ENCODE measurements at regions not wholly inside any gene's neighbourhood (a gene's known extent, or its start where the extent isn't known, plus 50 kb on each side); places are given as distances from the start of the nearest gene placed in this dataset.

DNA sequence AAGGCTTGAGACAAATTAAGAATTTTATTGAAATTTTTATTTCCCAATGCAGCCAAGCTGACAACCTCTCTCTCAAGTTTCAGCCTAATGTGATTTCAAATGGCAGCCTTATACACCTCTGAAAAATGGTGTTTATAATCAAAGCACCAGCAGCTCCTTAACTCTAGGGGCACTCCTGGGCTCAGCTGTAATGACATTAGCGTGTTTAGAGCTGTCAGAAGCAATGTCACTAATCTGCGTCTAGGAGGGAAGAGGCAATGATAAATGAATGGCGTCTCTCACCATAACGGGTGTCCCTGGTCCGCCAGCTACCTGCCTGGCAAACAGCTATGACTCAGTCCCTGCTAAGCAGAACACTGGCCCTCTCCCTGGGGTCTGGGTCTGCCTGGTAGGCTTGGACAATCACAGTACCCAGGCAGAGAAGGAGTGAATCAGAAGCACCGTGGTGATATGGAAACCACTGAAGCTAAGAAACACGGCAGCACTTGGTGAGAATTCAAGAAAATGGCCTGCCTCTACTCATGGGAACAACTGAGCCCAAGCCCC is 131.8 kb upstream of the VSTM2B start:
- 60 to 71% methylated on average over 7 of the region's 7 CpGs for WGBS, 2 donors
- Histone ChIP-seq H3K4me1 (no peaks in the 10 kb centered on the region), H3K36me3 (no peaks in the 10 kb centered on the region), H3K27me3 (peaks cover 0 to 4% (median 0%) of the 10 kb centered on the region in 3 donors), H3K9me3 (peaks cover 3 to 9% (median 8%) of the 10 kb centered on the region in 4 donors), H3K27ac (no peak overlapping the region), H3K4me3 (no peak overlapping the region)
- TF ChIP-seq, protein P1, sequence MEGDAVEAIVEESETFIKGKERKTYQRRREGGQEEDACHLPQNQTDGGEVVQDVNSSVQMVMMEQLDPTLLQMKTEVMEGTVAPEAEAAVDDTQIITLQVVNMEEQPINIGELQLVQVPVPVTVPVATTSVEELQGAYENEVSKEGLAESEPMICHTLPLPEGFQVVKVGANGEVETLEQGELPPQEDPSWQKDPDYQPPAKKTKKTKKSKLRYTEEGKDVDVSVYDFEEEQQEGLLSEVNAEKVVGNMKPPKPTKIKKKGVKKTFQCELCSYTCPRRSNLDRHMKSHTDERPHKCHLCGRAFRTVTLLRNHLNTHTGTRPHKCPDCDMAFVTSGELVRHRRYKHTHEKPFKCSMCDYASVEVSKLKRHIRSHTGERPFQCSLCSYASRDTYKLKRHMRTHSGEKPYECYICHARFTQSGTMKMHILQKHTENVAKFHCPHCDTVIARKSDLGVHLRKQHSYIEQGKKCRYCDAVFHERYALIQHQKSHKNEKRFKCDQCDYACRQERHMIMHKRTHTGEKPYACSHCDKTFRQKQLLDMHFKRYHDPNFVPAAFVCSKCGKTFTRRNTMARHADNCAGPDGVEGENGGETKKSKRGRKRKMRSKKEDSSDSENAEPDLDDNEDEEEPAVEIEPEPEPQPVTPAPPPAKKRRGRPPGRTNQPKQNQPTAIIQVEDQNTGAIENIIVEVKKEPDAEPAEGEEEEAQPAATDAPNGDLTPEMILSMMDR (IDR thresholded peaks at IDR 0.05): no peak
- TF ChIP-seq POLR2A (IDR thresholded peaks at IDR 0.05) (no peak), EP300 (IDR thresholded peaks at IDR 0.05) (no peak), POLR2AphosphoS5 (IDR thresholded peaks at IDR 0.05) (no peak)
- intact Hi-C loops (cut with DNase I): no loop called here
- DNase-seq: no peak

DNA sequence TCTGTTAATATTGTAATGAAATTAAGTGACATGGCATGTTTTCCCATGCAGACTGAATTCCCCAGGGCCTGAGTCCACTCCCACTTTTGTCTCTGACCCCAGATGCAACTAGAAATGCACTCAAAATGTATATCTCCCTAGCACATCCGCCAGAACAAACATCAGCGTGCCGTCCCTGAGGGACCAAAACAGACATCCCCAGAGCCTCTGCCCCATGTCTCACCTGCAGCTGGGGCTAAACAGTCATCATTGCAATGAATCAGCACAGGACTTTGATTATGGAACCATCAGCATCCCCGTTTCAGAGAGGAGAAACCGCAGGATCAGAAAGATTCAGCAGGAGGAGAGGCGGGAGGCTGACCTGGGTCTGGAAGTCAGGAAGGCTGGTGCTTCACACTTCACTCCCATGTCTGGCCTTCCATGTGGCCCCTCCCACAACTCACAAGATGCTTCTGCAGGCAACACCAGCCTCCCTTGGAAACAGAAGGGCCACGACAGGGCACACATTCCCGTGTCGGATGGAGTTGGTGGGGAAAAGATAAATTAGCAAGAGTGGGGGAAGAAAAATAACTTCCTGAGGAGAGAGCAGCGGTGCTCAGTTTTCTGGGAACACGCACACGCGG is 130.6 kb upstream of the VSTM2B start:
- peaks cover 0 to 4% (median 0%) of the 10 kb centered on the region in 3 donors for H3K27me3 ChIP-seq
- H3K4me3 ChIP-seq: no peak overlapping the region
- no peaks in the 10 kb centered on the region for H3K4me1 ChIP-seq
- no peaks in the 10 kb centered on the region for H3K36me3 ChIP-seq
- H3K27ac ChIP-seq: no peak overlapping the region
- H3K9me3 ChIP-seq: peaks cover 3 to 9% (median 8%) of the 10 kb centered on the region in 4 donors
- DNase-seq: no peak
- TF ChIP-seq POLR2AphosphoS5 (IDR thresholded peaks at IDR 0.05): no peak
- TF ChIP-seq, protein P1 (IDR thresholded peaks at IDR 0.05): no peak
- TF ChIP-seq EP300 (IDR thresholded peaks at IDR 0.05): no peak
- intact Hi-C loops (cut with DNase I): no loop called here
- WGBS, 2 donors: 60 to 61% methylated on average over 13 of the region's 13 CpGs

DNA sequence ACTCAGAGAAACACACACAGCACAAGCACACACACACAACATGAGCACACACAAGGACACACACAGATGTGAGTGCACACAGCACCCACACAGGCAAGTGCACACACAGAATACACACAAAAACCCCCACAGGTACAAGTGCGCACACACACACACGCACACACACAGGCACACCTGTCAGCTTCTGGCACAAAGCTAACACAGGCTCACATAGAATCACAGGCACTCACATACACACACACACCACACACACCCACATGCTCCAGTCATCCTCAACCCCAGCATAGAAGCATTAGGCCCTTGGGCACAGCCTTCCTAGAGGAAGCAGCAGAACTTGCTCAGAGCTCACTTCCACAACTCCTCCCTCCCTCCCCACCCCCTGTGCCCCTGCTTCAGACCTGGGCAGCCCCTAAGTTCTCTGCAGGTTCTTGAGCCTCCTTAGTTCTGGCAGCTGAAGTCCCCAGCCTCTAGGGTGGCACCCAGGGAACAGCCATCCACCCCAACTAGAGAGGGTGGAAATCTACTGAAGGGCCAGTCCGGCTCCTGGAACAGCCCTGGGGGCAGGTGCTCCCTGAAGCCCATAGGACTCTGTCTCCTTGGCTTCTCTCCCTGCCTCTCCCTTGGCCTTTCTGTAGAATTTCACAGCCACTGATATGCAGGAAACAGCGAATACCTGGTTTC is 129.9 kb upstream of the VSTM2B start:
- intact Hi-C loops (cut with DNase I): no loop called here
- H3K4me3 ChIP-seq: no peak overlapping the region
- H3K36me3 ChIP-seq: no peaks in the 10 kb centered on the region
- TF ChIP-seq POLR2A (IDR thresholded peaks at IDR 0.05) (no peak), EP300 (IDR thresholded peaks at IDR 0.05) (no peak), POLR2AphosphoS5 (IDR thresholded peaks at IDR 0.05) (no peak)
- TF ChIP-seq, protein P1 (IDR thresholded peaks at IDR 0.05): no peak
- H3K27me3 ChIP-seq: peaks cover 0 to 4% (median 0%) of the 10 kb centered on the region in 3 donors
- H3K4me1 ChIP-seq: no peaks in the 10 kb centered on the region
- WGBS, 2 donors: 86 to 96% methylated on average over 4 of the region's 4 CpGs
- H3K9me3 ChIP-seq: peaks cover 3 to 9% (median 8%) of the 10 kb centered on the region in 4 donors
- DNase-seq: no peak
- H3K27ac ChIP-seq: no peak overlapping the region

DNA sequence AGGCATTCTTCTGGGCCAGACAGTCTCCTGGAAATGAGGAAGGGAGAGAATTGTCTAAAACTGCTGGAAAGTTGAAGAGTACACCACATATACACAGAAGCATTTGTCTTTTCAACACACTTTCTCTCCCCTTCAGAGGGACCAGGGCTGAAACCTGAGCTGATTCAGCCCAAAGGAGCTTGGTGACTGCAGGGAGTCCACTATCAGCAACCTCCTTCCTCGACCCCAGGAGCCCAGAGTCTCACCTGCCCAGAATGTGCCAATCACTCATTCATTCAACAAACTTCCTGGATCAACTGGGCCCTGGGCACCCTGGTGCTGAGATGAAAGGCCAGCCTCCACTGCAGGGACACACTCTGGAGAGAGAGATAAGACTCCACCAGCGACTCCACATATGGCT is 128.9 kb upstream of the VSTM2B start:
- H3K4me1 ChIP-seq: no peaks in the 10 kb centered on the region
- peaks cover 0 to 4% (median 0%) of the 10 kb centered on the region in 3 donors for H3K27me3 ChIP-seq
- no peaks in the 10 kb centered on the region for H3K36me3 ChIP-seq
- no peak overlapping the region for H3K4me3 ChIP-seq
- peaks cover under 1 to 3% (median 2%) of the 10 kb centered on the region in 4 donors for H3K9me3 ChIP-seq
- TF ChIP-seq, protein P1 (IDR thresholded peaks at IDR 0.05): no peak
- TF ChIP-seq POLR2A (IDR thresholded peaks at IDR 0.05): no peak
- no peak for TF ChIP-seq EP300 (IDR thresholded peaks at IDR 0.05)
- TF ChIP-seq POLR2AphosphoS5 (IDR thresholded peaks at IDR 0.05): no peak
- no peak for DNase-seq
- intact Hi-C loops (cut with DNase I): no loop called here
- WGBS, 2 donors: 14 to 31% methylated on average over 2 of the region's 2 CpGs
- no peak overlapping the region for H3K27ac ChIP-seq
